ENCODE measurements at regions not wholly inside any gene's neighbourhood (a gene's known extent, or its start where the extent isn't known, plus 50 kb on each side); places are given as distances from the start of the nearest gene placed in this dataset.
A peak's percentile ranks its signal among the peaks of the same experiment; 100 is the strongest.

- Mint-ChIP-seq H3K9me3 (ENCODE audit: unreplicated experiment) (no peaks in the 10 kb centered on the region), H3K36me3 (ENCODE audit: unreplicated experiment) (no peaks in the 10 kb centered on the region), H3K4me3 (ENCODE audit: unreplicated experiment) (no peak overlapping the region), H3K27ac (ENCODE audit: unreplicated experiment) (no peak overlapping the region), H3K27me3 (ENCODE audit: unreplicated experiment) (no peaks in the 10 kb centered on the region), H3K4me1 (ENCODE audit: low read depth, unreplicated experiment) (no peaks in the 10 kb centered on the region)
- no peak for DNase-seq
- TF ChIP-seq, protein P1, sequence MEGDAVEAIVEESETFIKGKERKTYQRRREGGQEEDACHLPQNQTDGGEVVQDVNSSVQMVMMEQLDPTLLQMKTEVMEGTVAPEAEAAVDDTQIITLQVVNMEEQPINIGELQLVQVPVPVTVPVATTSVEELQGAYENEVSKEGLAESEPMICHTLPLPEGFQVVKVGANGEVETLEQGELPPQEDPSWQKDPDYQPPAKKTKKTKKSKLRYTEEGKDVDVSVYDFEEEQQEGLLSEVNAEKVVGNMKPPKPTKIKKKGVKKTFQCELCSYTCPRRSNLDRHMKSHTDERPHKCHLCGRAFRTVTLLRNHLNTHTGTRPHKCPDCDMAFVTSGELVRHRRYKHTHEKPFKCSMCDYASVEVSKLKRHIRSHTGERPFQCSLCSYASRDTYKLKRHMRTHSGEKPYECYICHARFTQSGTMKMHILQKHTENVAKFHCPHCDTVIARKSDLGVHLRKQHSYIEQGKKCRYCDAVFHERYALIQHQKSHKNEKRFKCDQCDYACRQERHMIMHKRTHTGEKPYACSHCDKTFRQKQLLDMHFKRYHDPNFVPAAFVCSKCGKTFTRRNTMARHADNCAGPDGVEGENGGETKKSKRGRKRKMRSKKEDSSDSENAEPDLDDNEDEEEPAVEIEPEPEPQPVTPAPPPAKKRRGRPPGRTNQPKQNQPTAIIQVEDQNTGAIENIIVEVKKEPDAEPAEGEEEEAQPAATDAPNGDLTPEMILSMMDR (IDR thresholded peaks at IDR 0.05; ENCODE audit: partially characterized antibody, unreplicated experiment) = no peak
Measured at GRCh38 chr1:103265551-103265950, 157.2 kb upstream of the COL11A1 start.

DNA sequence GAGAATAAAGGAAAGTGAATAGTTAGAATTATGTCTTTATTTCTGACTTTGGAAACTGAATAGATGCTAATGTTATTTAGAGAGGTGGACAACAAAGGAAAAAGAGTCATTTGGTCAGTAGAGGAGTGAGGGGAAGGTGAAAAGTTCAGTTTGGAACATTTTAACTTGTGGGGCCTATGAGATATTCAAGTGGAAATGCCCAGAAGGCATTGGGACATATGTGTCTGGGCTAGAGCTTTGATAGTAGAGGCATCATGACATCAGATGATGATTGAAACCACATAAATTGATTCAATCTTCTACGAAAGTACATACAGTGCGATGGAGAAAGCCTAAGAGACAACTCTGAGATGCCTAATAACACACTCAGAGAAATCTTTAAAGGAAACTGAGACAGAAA, 151.7 kb upstream of the COL11A1 start:
- Mint-ChIP-seq H3K9me3 (ENCODE audit: unreplicated experiment) (no peaks in the 10 kb centered on the region), H3K36me3 (ENCODE audit: unreplicated experiment) (no peaks in the 10 kb centered on the region), H3K27ac (ENCODE audit: unreplicated experiment) (no peak overlapping the region), H3K4me1 (ENCODE audit: low read depth, unreplicated experiment) (no peaks in the 10 kb centered on the region), H3K27me3 (ENCODE audit: unreplicated experiment) (no peaks in the 10 kb centered on the region), H3K4me3 (ENCODE audit: unreplicated experiment) (no peak overlapping the region)
- no peak for DNase-seq
- TF ChIP-seq, protein P1 (IDR thresholded peaks at IDR 0.05; ENCODE audit: partially characterized antibody, unreplicated experiment) = no peak

DNA sequence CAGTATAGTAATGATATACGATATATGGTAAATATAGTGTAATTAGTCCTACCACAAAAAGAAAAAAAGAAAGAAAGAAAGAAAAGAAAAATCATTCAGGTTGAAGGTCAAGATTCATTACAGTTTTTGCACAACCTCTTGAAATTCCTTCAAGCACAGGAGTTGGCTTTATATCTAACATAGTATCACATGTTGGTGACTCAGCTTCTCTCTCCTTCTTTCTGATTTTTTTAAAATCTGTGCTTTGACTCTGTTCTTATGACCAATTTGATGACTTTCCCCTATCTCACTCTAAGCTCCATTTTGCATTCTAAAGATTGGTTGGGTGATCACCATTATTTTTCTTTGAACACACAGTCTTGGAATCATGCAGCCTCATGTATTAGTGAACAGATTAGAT, 148.2 kb upstream of the COL11A1 start:
- no peak for DNase-seq
- TF ChIP-seq, protein P1 (IDR thresholded peaks at IDR 0.05; ENCODE audit: partially characterized antibody, unreplicated experiment) = no peak
- Mint-ChIP-seq H3K36me3 (ENCODE audit: unreplicated experiment) (no peaks in the 10 kb centered on the region), H3K4me1 (ENCODE audit: low read depth, unreplicated experiment) (no peaks in the 10 kb centered on the region), H3K9me3 (ENCODE audit: unreplicated experiment) (no peaks in the 10 kb centered on the region), H3K4me3 (ENCODE audit: unreplicated experiment) (no peak overlapping the region), H3K27ac (ENCODE audit: unreplicated experiment) (no peak overlapping the region), H3K27me3 (ENCODE audit: unreplicated experiment) (no peaks in the 10 kb centered on the region)

DNA sequence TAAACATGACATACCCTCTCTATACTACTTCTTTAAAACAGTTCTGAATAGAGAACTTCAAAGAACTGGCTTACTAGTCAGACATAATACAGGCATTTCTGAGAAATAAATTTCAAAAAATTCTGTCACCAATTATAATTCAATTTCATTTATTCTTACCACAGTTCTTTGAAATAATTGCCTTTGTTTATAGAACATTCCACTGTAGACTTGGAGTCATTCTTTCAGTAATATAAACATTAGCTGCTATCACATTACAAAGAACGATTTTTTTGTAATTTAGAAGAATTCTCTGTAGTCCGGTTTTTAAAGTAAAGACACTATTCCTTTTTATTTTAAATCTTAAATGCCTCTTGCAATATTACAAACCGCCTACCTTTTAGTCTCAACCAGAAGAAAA, 146.4 kb upstream of the COL11A1 start:
- no peak overlapping the region for H3K4me3 Mint-ChIP-seq (ENCODE audit: unreplicated experiment)
- H3K27me3 Mint-ChIP-seq (ENCODE audit: unreplicated experiment) = no peaks in the 10 kb centered on the region
- no peak overlapping the region for H3K27ac Mint-ChIP-seq (ENCODE audit: unreplicated experiment)
- no peak for DNase-seq
- TF ChIP-seq, protein P1 (IDR thresholded peaks at IDR 0.05; ENCODE audit: partially characterized antibody, unreplicated experiment) = no peak
- H3K4me1 Mint-ChIP-seq (ENCODE audit: low read depth, unreplicated experiment) = no peaks in the 10 kb centered on the region
- H3K9me3 Mint-ChIP-seq (ENCODE audit: unreplicated experiment) = no peaks in the 10 kb centered on the region
- no peaks in the 10 kb centered on the region for H3K36me3 Mint-ChIP-seq (ENCODE audit: unreplicated experiment)

DNA sequence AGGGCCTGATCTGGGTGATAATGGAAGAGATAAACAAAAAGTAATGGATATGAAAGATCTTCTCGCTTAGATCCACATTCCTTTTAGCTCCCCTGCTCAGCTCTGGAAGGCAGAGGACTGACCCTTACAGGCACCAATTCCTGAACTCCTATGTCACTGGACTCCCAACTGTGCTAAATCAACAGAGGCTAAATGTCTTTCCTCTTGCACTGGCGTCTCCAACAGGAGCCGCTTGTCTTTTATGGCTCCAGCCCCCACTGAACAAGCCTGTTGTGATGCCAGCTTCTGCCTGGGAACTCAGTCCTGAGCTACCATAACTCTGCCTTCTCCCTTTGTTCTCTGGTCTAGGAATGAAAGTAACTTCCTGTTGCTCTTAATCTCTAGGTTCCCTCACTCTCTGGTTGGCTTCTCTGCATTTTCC, 142.1 kb upstream of the COL11A1 start:
- no peaks in the 10 kb centered on the region for H3K27me3 Mint-ChIP-seq (ENCODE audit: unreplicated experiment)
- H3K36me3 Mint-ChIP-seq (ENCODE audit: unreplicated experiment) = no peaks in the 10 kb centered on the region
- DNase-seq = no peak
- TF ChIP-seq, protein P1 (IDR thresholded peaks at IDR 0.05; ENCODE audit: partially characterized antibody, unreplicated experiment) = no peak
- no peaks in the 10 kb centered on the region for H3K9me3 Mint-ChIP-seq (ENCODE audit: unreplicated experiment)
- H3K27ac Mint-ChIP-seq (ENCODE audit: unreplicated experiment) = peak overlapping the region; percentile 57
- H3K4me1 Mint-ChIP-seq (ENCODE audit: low read depth, unreplicated experiment) = no peaks in the 10 kb centered on the region
- no peak overlapping the region for H3K4me3 Mint-ChIP-seq (ENCODE audit: unreplicated experiment)

All from glutamatergic neuron (in vitro differentiated cells).